ENCODE measurements at regions not wholly inside any gene's neighbourhood (a gene's known extent, or its start where the extent isn't known, plus 50 kb on each side); places are given as distances from the start of the nearest gene placed in this dataset.

DNA sequence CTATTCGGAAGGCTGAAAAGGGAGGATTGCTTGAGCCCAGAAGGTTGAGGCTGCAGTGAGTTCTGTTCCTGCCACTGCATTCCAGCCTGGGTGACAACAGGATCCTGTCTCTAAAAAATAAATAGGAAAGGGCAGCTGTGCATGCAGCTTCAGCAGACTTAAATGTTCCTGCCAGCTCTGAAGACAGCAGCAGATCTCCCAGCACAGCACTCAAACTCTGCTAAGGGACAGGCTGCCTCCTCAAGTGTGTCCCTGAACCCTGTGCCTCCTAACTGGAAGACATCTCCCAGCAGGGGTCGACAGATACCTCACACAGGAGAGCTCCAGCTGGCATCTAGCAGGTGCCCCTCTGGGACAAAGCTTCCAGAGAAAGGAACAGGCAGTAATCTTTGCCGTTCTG, 117.9 kb downstream of the CXCL12 start:
- WGBS = 85% methylated on average over 3 of the region's 3 CpGs
- no peak for DNase-seq (ENCODE audit: low spot score)
- Histone ChIP-seq H3K27ac (ENCODE audit: low read depth in 1 of 2, low read length in 2 of 2) (no peak overlapping the region), H3K9ac (ENCODE audit: low read depth in 1 of 2, low read length in 2 of 2) (no peak overlapping the region), H3K9me3 (ENCODE audit: control insufficient read depth in 4 of 4, low read length in 3 of 4) (no peaks in the 10 kb centered on the region), H3K4me1 (ENCODE audit: control insufficient read depth in 4 of 4, insufficient read depth in 4 of 4, low read length in 3 of 4) (no peaks in the 10 kb centered on the region), H3K36me3 (ENCODE audit: control insufficient read depth in 4 of 4, insufficient read depth in 3 of 4, low read depth in 1 of 4, low read length in 3 of 4) (no peaks in the 10 kb centered on the region), H3K27me3 (ENCODE audit: control insufficient read depth in 4 of 4, insufficient read depth in 4 of 4, low read length in 3 of 4) (no peaks in the 10 kb centered on the region), H3K4me3 (ENCODE audit: low read depth in 1 of 3, low read length in 3 of 3) (no peak overlapping the region)
- TF ChIP-seq FOXA1 (IDR thresholded peaks at IDR 0.05) = no peak
- TF ChIP-seq ATF3 (IDR thresholded peaks at IDR 0.05) = no peak
- TF ChIP-seq, protein P1, sequence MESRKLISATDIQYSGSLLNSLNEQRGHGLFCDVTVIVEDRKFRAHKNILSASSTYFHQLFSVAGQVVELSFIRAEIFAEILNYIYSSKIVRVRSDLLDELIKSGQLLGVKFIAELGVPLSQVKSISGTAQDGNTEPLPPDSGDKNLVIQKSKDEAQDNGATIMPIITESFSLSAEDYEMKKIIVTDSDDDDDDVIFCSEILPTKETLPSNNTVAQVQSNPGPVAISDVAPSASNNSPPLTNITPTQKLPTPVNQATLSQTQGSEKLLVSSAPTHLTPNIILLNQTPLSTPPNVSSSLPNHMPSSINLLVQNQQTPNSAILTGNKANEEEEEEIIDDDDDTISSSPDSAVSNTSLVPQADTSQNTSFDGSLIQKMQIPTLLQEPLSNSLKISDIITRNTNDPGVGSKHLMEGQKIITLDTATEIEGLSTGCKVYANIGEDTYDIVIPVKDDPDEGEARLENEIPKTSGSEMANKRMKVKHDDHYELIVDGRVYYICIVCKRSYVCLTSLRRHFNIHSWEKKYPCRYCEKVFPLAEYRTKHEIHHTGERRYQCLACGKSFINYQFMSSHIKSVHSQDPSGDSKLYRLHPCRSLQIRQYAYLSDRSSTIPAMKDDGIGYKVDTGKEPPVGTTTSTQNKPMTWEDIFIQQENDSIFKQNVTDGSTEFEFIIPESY (IDR thresholded peaks at IDR 0.05) = no peak
- no peak for TF ChIP-seq TAF1 (conservative IDR thresholded peaks at IDR 0.05)
- no peak for TF ChIP-seq HNF4A (conservative IDR thresholded peaks at IDR 0.05)
- no peak for TF ChIP-seq RAD21 (IDR thresholded peaks at IDR 0.05)
- no peak for TF ChIP-seq EGR1 (IDR thresholded peaks at IDR 0.05; ENCODE audit: low read depth in 2 of 2)
- TF ChIP-seq HNF4G (IDR thresholded peaks at IDR 0.05) = no peak
- no peak for TF ChIP-seq NR2F2 (IDR thresholded peaks at IDR 0.05)
- TF ChIP-seq, protein P2, sequence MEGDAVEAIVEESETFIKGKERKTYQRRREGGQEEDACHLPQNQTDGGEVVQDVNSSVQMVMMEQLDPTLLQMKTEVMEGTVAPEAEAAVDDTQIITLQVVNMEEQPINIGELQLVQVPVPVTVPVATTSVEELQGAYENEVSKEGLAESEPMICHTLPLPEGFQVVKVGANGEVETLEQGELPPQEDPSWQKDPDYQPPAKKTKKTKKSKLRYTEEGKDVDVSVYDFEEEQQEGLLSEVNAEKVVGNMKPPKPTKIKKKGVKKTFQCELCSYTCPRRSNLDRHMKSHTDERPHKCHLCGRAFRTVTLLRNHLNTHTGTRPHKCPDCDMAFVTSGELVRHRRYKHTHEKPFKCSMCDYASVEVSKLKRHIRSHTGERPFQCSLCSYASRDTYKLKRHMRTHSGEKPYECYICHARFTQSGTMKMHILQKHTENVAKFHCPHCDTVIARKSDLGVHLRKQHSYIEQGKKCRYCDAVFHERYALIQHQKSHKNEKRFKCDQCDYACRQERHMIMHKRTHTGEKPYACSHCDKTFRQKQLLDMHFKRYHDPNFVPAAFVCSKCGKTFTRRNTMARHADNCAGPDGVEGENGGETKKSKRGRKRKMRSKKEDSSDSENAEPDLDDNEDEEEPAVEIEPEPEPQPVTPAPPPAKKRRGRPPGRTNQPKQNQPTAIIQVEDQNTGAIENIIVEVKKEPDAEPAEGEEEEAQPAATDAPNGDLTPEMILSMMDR (IDR thresholded peaks at IDR 0.05; ENCODE audit: low read depth, low read length, missing input control) = no peak
- no peak for TF ChIP-seq SP1 (IDR thresholded peaks at IDR 0.05)
- no peak for TF ChIP-seq FOXA2 (IDR thresholded peaks at IDR 0.05)
- TF ChIP-seq RXRA (IDR thresholded peaks at IDR 0.05) = no peak
- no peak for TF ChIP-seq YY1 (IDR thresholded peaks at IDR 0.05)
- TF ChIP-seq JUND (IDR thresholded peaks at IDR 0.05) = no peak
- TF ChIP-seq, protein P3, sequence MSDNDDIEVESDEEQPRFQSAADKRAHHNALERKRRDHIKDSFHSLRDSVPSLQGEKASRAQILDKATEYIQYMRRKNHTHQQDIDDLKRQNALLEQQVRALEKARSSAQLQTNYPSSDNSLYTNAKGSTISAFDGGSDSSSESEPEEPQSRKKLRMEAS (IDR thresholded peaks at IDR 0.05) = no peak
- TF ChIP-seq, protein P4, sequence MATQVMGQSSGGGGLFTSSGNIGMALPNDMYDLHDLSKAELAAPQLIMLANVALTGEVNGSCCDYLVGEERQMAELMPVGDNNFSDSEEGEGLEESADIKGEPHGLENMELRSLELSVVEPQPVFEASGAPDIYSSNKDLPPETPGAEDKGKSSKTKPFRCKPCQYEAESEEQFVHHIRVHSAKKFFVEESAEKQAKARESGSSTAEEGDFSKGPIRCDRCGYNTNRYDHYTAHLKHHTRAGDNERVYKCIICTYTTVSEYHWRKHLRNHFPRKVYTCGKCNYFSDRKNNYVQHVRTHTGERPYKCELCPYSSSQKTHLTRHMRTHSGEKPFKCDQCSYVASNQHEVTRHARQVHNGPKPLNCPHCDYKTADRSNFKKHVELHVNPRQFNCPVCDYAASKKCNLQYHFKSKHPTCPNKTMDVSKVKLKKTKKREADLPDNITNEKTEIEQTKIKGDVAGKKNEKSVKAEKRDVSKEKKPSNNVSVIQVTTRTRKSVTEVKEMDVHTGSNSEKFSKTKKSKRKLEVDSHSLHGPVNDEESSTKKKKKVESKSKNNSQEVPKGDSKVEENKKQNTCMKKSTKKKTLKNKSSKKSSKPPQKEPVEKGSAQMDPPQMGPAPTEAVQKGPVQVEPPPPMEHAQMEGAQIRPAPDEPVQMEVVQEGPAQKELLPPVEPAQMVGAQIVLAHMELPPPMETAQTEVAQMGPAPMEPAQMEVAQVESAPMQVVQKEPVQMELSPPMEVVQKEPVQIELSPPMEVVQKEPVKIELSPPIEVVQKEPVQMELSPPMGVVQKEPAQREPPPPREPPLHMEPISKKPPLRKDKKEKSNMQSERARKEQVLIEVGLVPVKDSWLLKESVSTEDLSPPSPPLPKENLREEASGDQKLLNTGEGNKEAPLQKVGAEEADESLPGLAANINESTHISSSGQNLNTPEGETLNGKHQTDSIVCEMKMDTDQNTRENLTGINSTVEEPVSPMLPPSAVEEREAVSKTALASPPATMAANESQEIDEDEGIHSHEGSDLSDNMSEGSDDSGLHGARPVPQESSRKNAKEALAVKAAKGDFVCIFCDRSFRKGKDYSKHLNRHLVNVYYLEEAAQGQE (IDR thresholded peaks at IDR 0.05) = no peak
- no peak for TF ChIP-seq GABPA (IDR thresholded peaks at IDR 0.05 in 1 of 2, conservative IDR thresholded peaks at IDR 0.05 in 1 of 2)

All from liver (tissue), 8 donors.